SU-DHL-6 (cell line): ENCODE measurements at regions not wholly inside any gene's neighbourhood (a gene's known extent, or its start where the extent isn't known, plus 50 kb on each side); places are given as distances from the start of the nearest gene placed in this dataset.

Experiments used
- H2AFZ ChIP-seq: fragments of 200-600 bp; sonication (generic); 2 replicates; pipeline ENCODE4 v1.6.1; 2014; ENCODE audit warnings: low read depth, mild to moderate bottlenecking, moderate library complexity, mixed read lengths, antibody characterized with exemption, low read length; ENCODE audit not compliant: severe bottlenecking
- H3F3A ChIP-seq: fragments of 200-600 bp; shearing (Covaris generic); 2 replicates; pipeline ENCODE4 v1.6.0; 2016; ENCODE audit warnings: antibody characterized with exemption, mild to moderate bottlenecking; ENCODE audit not compliant: insufficient read depth
- H3K27ac ChIP-seq: fragments of 200-600 bp; sonication (generic); 2 replicates; pipeline ENCODE4 v1.5.1; 2016; ENCODE audit warnings: low read depth, mild to moderate bottlenecking, low read length, moderate library complexity, mixed read lengths
- H3K27me3 ChIP-seq: fragments of 200-600 bp; sonication (generic), shearing (Covaris generic); 2 replicates; pipeline ENCODE4 v1.6.0; 2014; ENCODE audit warnings: mild to moderate bottlenecking, low read length
- H3K36me3 ChIP-seq: fragments of 200-600 bp; sonication (generic); 2 replicates; pipeline ENCODE4 v1.6.1; 2014; ENCODE audit warnings: mild to moderate bottlenecking, low read length, mixed read lengths
- H3K4me2 ChIP-seq: fragments of 300-600, 200-600 bp; shearing (Covaris generic), sonication (generic); 2 replicates; pipeline ENCODE4 v1.6.0; 2014; ENCODE audit warnings: low read length, low read depth, mild to moderate bottlenecking; ENCODE audit not compliant: poor library complexity, severe bottlenecking
- H3K4me3 ChIP-seq: fragments of 200-600 bp; sonication (generic); 2 replicates; pipeline ENCODE4 v1.5.1; 2014; ENCODE audit warnings: antibody characterized with exemption, low read length, mild to moderate bottlenecking, mixed read lengths; ENCODE audit not compliant: insufficient read depth, poor library complexity, severe bottlenecking
- H3K79me2 ChIP-seq: fragments of 200-600 bp; sonication (generic); 2 replicates; pipeline ENCODE4 v1.6.1; 2014; ENCODE audit warnings: mild to moderate bottlenecking, low read length, moderate library complexity; ENCODE audit not compliant: insufficient read depth
- H3K9ac ChIP-seq: fragments of 200-600 bp; sonication (generic); 2 replicates; pipeline ENCODE4 v1.7.0; 2014; ENCODE audit warnings: mild to moderate bottlenecking, low read length
- H3K9me2 ChIP-seq: fragments of 200-600 bp; sonication (generic); replicated peaks from 2 replicates; pipeline ENCODE4 v1.6.1; 2014; ENCODE audit warnings: low read length; ENCODE audit not compliant: insufficient read depth
- H3K9me3 ChIP-seq: fragments of 200-600 bp; sonication (generic); 2 replicates; pipeline ENCODE4 v1.6.1; 2014; ENCODE audit warnings: low read length, mixed read lengths; ENCODE audit not compliant: insufficient read depth
- H4K20me1 ChIP-seq: fragments of 200-600 bp; sonication (generic); 2 replicates; pipeline ENCODE4 v1.6.1; 2014; ENCODE audit warnings: low read depth, mild to moderate bottlenecking, antibody characterized with exemption, low read length, moderate library complexity, mixed read lengths
- EZH2phosphoT487 ChIP-seq: fragments of 200-600 bp; sonication (generic), shearing (Covaris generic); conservative IDR thresholded peaks from 2 replicates; pipeline ENCODE4 v1.6.1; 2018; ENCODE audit warnings: mild to moderate bottlenecking, antibody characterized with exemption, low read length, moderate library complexity, mixed read lengths
- TF ChIP-seq, protein P1 (sequence below): fragments of 200-600 bp; sonication (generic); IDR thresholded peaks from one replicate; pipeline ENCODE4 v1.5.1; 2017; ENCODE audit warnings: antibody characterized with exemption, mild to moderate bottlenecking, low read length, moderate library complexity; ENCODE audit not compliant: insufficient read depth, poor library complexity, severe bottlenecking

DNA sequence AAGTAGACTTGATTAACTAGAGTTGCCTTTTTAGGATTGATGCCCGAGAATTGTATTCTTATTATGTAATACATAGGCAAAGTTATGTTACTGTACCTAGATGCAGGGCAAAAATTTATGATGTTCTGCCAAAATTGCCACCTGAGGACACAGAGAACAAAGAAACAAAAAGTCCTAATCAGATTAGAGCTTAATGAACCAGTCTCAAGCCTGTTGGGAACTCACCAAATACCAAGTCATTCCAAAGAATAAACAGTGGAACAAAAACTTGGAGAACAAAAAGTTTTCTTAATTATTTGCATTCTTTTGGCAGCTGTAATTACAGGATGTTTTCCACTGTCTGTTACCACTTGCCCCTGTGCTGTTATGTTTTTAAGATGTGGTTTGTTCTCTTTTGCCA is 154.7 kb upstream of the SGK1 start:
- H3K4me2 ChIP-seq: no peak overlapping the region
- H3F3A ChIP-seq: no peaks in the 10 kb centered on the region
- no peak overlapping the region for H3K9ac ChIP-seq
- H3K9me2 ChIP-seq: no peaks in the 10 kb centered on the region
- no peaks in the 10 kb centered on the region for H3K9me3 ChIP-seq
- TF ChIP-seq, protein P1, sequence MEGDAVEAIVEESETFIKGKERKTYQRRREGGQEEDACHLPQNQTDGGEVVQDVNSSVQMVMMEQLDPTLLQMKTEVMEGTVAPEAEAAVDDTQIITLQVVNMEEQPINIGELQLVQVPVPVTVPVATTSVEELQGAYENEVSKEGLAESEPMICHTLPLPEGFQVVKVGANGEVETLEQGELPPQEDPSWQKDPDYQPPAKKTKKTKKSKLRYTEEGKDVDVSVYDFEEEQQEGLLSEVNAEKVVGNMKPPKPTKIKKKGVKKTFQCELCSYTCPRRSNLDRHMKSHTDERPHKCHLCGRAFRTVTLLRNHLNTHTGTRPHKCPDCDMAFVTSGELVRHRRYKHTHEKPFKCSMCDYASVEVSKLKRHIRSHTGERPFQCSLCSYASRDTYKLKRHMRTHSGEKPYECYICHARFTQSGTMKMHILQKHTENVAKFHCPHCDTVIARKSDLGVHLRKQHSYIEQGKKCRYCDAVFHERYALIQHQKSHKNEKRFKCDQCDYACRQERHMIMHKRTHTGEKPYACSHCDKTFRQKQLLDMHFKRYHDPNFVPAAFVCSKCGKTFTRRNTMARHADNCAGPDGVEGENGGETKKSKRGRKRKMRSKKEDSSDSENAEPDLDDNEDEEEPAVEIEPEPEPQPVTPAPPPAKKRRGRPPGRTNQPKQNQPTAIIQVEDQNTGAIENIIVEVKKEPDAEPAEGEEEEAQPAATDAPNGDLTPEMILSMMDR: no peak
- TF ChIP-seq EZH2phosphoT487: no peak
- H3K27ac ChIP-seq: no peak overlapping the region
- no peak overlapping the region for H3K4me3 ChIP-seq
- no peak overlapping the region for H2AFZ ChIP-seq
- H3K27me3 ChIP-seq: no peaks in the 10 kb centered on the region
- H3K36me3 ChIP-seq: no peaks in the 10 kb centered on the region
- H4K20me1 ChIP-seq: no peaks in the 10 kb centered on the region
- no peaks in the 10 kb centered on the region for H3K79me2 ChIP-seq

DNA sequence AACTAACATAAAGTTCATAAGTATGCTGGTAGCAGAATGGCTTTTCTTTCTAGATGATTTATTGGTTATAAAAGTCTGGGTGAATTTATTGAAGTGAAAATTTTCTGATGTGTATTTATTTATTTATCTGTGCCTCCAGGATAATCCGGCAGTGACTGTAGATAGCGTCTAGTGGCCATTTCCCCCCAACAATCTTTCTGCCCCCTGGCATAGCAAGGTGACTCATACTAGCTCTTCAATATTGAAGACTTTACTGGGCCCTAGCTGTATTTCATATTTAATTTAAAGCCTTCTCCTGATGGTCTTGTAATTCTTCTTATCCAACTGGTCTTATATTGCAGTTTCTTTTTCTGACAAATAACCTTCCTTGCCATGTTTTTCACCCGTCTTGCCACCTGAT is 154.1 kb upstream of the SGK1 start:
- no peaks in the 10 kb centered on the region for H3K9me3 ChIP-seq
- no peak overlapping the region for H2AFZ ChIP-seq
- TF ChIP-seq EZH2phosphoT487: no peak
- TF ChIP-seq, protein P1: no peak
- no peaks in the 10 kb centered on the region for H3F3A ChIP-seq
- H3K27me3 ChIP-seq: no peaks in the 10 kb centered on the region
- no peaks in the 10 kb centered on the region for H4K20me1 ChIP-seq
- H3K79me2 ChIP-seq: no peaks in the 10 kb centered on the region
- H3K9ac ChIP-seq: no peak overlapping the region
- H3K4me2 ChIP-seq: no peak overlapping the region
- H3K36me3 ChIP-seq: no peaks in the 10 kb centered on the region
- H3K9me2 ChIP-seq: no peaks in the 10 kb centered on the region
- no peak overlapping the region for H3K4me3 ChIP-seq
- no peak overlapping the region for H3K27ac ChIP-seq

DNA sequence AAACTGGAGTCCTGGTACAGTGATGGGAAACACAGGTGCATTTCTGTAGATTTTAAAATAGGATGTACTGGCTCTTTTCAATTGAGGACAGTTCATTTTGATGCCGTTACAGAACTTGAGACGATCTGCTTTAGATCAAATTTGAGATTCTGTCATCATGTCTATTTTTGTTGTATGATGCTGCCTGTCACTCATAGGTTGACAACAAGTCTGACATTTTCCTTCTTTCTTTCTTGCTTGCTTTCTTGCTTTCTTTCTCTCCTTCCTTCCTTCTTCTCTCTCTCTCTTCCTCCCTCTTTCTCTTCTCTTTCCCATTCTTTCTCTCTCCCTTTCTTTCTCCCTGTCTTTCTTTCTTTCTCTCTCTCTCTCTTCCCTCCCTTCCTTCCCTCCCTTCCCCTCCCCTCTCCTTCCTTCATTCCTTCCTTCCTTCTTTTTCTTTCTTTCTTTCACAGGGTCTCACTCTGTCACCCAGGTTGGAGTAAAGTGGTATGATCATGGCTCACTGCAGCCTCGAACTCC is 152.6 kb upstream of the SGK1 start:
- H3K9me3 ChIP-seq: no peaks in the 10 kb centered on the region
- no peaks in the 10 kb centered on the region for H3K36me3 ChIP-seq
- H3K4me2 ChIP-seq: no peak overlapping the region
- H4K20me1 ChIP-seq: no peaks in the 10 kb centered on the region
- H3K27me3 ChIP-seq: no peaks in the 10 kb centered on the region
- no peak overlapping the region for H3K4me3 ChIP-seq
- H3K9me2 ChIP-seq: no peaks in the 10 kb centered on the region
- H3K9ac ChIP-seq: no peak overlapping the region
- H3K27ac ChIP-seq: no peak overlapping the region
- H3K79me2 ChIP-seq: no peaks in the 10 kb centered on the region
- H2AFZ ChIP-seq: no peak overlapping the region
- H3F3A ChIP-seq: no peaks in the 10 kb centered on the region
- TF ChIP-seq, protein P1: no peak
